Transverse colon (tissue), 4 donors: ENCODE measurements at regions not wholly inside any gene's neighbourhood (a gene's known extent, or its start where the extent isn't known, plus 50 kb on each side); places are given as distances from the start of the nearest gene placed in this dataset.

Experiments
- DNase-seq: peaks from one replicate; pipeline ENCODE4 v3.0.0-alpha.2; 2019
- H3K27ac ChIP-seq, 4 donors: fragments of 200-600 bp; sonication (generic); 2 replicates each; pipeline ENCODE4 v1.5.1; 2016 to 2018; ENCODE audit warnings: inconsistent platforms in 4 of 4
- H3K27me3 ChIP-seq: fragments of 200-600 bp; sonication (generic); 2 replicates; pipeline ENCODE4 v1.5.1; 2017; ENCODE audit warnings: inconsistent platforms
- H3K36me3 ChIP-seq, 4 donors: fragments of 200-600 bp; sonication (generic); 2 replicates each; pipeline ENCODE4 v1.5.1; 2017 to 2019; ENCODE audit warnings: inconsistent platforms in 4 of 4
- H3K4me1 ChIP-seq, 4 donors: fragments of 200-600 bp; sonication (generic); 2 replicates each; pipeline ENCODE4 v1.5.1; 2017 to 2020; ENCODE audit warnings: inconsistent platforms in 4 of 4
- H3K4me3 ChIP-seq, 4 donors: fragments of 200-600 bp; sonication (generic); 1 replicate in 1 of 4; 2 replicates in 3 of 4; pipeline versions ENCODE4 v1.5.1 to v1.6.1; 2017 to 2019; ENCODE audit warnings: inconsistent platforms in 4 of 4
- H3K9me3 ChIP-seq, 2 donors: fragments of 200-600 bp; sonication (generic); 2 replicates each; pipeline ENCODE4 v1.5.1; 2017 to 2019; ENCODE audit warnings: inconsistent platforms in 2 of 2
- EP300 ChIP-seq: sonication (generic); formaldehyde crosslinking; IDR thresholded peaks from one replicate; pipeline ENCODE4 v1.6.1; 2017; ENCODE audit warnings: antibody characterized with exemption, low read depth
- POLR2A ChIP-seq: fragments of 450-650 bp; IDR thresholded peaks from one replicate; pipeline ENCODE4 v1.6.1; 2016; ENCODE audit warnings: antibody characterized with exemption, mild to moderate bottlenecking, moderate library complexity
- POLR2AphosphoS5 ChIP-seq, 3 donors: sonication (generic); formaldehyde crosslinking; IDR thresholded peaks; one replicate each; pipeline ENCODE4 v1.6.1; 2016; ENCODE audit warnings: antibody characterized with exemption in 3 of 3
- WGBS, 2 donors: methylation state at CpG; one replicate each; pipeline ENCODE4 v1.1.5; 2018; ENCODE audit warnings: low coverage in 1 of 2; 5-methylcytosine and 5-hydroxymethylcytosine counted together
- in situ Hi-C, 4 donors: fragments of 200-750 bp; cut with MboI; loops; one replicate each; pipeline versions ENCODE4 v1.15.0 to v1.15.1; 2017; ENCODE audit warnings: low sequenced_read_pairs in 3 of 4, low pct_ligation_motif_present in 1 of 4, low pct_unique_long_range_greater_than_20kb in 1 of 4
- intact Hi-C: fragments of 100-400 bp; cut with DNase I; formaldehyde crosslinking; loops from one replicate; pipeline ENCODE4 v1.15.1; 2023; ENCODE audit warnings: low total_unique reads
- TF ChIP-seq, protein P1 (sequence below), 5 experiments: fragments of 200-600 bp in 3 of 5; fragments of 450-650 bp in 2 of 5; sonication (generic) in 3 of 5; IDR thresholded peaks; 1 replicate in 2 of 5; 2 replicates in 3 of 5; pipeline ENCODE4 v1.5.1; 2016 to 2017; ENCODE audit warnings: antibody characterized with exemption in 5 of 5, inconsistent platforms in 3 of 5, mild to moderate bottlenecking in 2 of 5, moderate library complexity in 1 of 5

DNA sequence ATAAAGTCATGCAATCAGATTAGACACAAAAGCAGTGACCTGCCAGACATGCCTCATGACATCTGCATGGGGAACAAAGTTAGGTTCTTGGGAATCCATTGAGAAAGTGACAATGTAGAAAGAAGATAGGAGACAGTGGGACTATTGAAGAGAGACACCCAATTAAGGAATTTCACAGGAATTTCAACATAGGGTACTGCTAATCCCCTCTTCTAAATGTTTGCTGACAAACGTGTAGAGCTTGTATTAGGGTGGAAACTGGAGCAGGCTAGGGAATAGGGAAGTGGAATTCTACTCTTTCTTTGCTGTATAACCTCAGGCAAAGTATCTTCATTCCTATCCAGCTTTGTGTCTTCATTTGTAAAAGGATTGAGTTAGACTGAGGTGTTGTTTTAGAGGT, 409.4 kb upstream of the SASH1 start:
- intact Hi-C loops: no loop called here
- no peak for TF ChIP-seq POLR2A
- TF ChIP-seq EP300: no peak
- TF ChIP-seq, protein P1, sequence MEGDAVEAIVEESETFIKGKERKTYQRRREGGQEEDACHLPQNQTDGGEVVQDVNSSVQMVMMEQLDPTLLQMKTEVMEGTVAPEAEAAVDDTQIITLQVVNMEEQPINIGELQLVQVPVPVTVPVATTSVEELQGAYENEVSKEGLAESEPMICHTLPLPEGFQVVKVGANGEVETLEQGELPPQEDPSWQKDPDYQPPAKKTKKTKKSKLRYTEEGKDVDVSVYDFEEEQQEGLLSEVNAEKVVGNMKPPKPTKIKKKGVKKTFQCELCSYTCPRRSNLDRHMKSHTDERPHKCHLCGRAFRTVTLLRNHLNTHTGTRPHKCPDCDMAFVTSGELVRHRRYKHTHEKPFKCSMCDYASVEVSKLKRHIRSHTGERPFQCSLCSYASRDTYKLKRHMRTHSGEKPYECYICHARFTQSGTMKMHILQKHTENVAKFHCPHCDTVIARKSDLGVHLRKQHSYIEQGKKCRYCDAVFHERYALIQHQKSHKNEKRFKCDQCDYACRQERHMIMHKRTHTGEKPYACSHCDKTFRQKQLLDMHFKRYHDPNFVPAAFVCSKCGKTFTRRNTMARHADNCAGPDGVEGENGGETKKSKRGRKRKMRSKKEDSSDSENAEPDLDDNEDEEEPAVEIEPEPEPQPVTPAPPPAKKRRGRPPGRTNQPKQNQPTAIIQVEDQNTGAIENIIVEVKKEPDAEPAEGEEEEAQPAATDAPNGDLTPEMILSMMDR (IDR thresholded peaks at IDR 0.05): no peak
- no peak for TF ChIP-seq POLR2AphosphoS5 (IDR thresholded peaks at IDR 0.05)
- no peaks in the 10 kb centered on the region for H3K27me3 ChIP-seq
- 13 to 50% methylated on average over 1 of the region's 1 CpG for WGBS, 2 donors
- H3K4me1 ChIP-seq: no peaks in the 10 kb centered on the region
- no peak overlapping the region for H3K4me3 ChIP-seq
- no peak overlapping the region for H3K27ac ChIP-seq
- no peak for DNase-seq
- H3K9me3 ChIP-seq: peaks cover 0 to 8% of the 10 kb centered on the region in 2 donors
- no peaks in the 10 kb centered on the region for H3K36me3 ChIP-seq
- in situ Hi-C loops: no loop called here

DNA sequence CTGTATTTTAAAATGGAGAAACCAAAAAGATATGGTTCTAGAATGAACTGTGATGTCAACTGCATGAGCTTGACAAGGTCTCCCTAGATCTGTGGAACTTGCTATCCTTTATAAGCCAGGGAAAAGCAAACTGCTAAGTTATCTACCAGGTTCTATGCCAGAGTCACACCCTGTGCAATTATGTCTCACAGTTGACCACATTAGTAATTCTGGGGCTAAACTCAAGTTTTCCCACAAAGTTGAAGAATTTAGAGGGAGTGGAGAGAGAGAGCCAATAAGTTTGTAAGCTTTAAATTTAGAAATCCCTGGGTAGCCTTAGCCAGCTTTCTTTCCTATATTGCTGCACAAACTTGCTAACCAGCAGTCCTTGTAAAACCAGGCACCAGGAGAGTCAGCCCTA, 407.0 kb upstream of the SASH1 start:
- Histone ChIP-seq H3K9me3 (no peaks in the 10 kb centered on the region), H3K4me1 (no peaks in the 10 kb centered on the region), H3K27ac (no peak overlapping the region), H3K4me3 (no peak overlapping the region), H3K36me3 (no peaks in the 10 kb centered on the region), H3K27me3 (no peaks in the 10 kb centered on the region)
- no peak for TF ChIP-seq EP300
- no peak for TF ChIP-seq POLR2AphosphoS5 (IDR thresholded peaks at IDR 0.05)
- TF ChIP-seq, protein P1 (IDR thresholded peaks at IDR 0.05): no peak
- no peak for TF ChIP-seq POLR2A
- in situ Hi-C loops (no loop called here), intact Hi-C loops (no loop called here)
- DNase-seq: no peak

DNA sequence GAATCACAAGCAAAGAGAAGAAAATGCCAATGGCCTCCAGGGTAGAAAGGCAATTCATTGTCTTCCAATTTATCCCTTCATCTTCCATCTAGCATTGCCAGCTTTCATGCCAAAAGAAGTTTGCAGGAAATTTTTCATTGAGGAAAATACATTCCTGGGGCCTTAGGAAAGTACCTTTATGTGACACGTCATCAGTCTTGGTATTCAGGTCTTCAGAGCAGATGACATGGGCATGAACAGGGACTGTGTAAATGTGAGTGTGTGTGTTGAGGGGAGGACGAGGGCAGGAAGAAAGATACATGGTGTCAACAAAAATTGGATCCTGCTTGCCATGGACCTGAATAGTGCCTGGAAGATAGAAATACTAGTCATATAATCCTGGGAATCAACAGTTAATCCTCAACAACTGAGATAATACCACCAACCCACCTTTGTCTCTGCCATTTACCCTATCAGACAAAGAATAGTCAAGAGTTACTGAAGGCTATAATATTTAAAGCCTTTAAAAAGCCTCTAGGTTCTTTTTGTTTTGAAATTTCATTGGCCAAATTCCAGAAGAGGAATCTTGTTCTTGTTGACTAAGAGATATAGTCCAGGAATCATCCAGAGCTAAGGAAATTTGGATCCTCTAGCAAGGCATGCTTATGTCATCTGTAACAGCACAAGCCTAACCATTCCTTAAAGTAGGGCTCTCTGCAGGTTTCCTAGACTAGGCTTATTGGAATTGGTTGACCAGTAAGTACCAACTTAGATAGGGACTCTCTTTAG, 405.8 kb upstream of the SASH1 start:
- H3K27ac ChIP-seq: no peak overlapping the region
- no peaks in the 10 kb centered on the region for H3K36me3 ChIP-seq
- TF ChIP-seq, protein P1 (IDR thresholded peaks at IDR 0.05): no peak
- no peak for TF ChIP-seq POLR2AphosphoS5 (IDR thresholded peaks at IDR 0.05)
- no peak for TF ChIP-seq EP300
- TF ChIP-seq POLR2A: no peak
- in situ Hi-C loops (no loop called here), intact Hi-C loops (no loop called here)
- no peaks in the 10 kb centered on the region for H3K9me3 ChIP-seq
- no peaks in the 10 kb centered on the region for H3K4me1 ChIP-seq
- no peak for DNase-seq
- WGBS, 2 donors: 84 to 100% methylated on average over 2 of the region's 2 CpGs
- no peaks in the 10 kb centered on the region for H3K27me3 ChIP-seq
- H3K4me3 ChIP-seq: no peak overlapping the region

DNA sequence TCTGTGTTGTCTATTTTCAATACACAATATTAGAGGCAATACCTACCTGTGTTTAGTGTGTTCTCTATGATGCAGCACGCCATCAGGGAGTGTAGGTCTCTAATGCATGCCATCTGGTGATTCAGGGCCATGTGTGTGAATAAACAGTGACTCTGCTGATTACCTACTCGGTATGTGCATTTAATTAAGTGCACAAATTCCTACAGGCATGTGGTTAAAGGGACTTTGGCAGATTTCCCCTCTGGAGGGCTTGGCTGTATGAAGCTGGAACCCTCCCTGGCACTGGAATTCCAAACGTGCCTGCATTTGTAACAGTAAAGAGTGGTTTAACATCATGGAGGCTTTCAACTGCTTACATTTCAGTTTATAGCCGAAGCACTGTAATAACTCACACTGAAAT, 401.5 kb upstream of the SASH1 start:
- no peaks in the 10 kb centered on the region for H3K36me3 ChIP-seq
- H3K4me3 ChIP-seq: no peak overlapping the region
- intact Hi-C loops (no loop called here), in situ Hi-C loops (no loop called here)
- no peaks in the 10 kb centered on the region for H3K27me3 ChIP-seq
- no peaks in the 10 kb centered on the region for H3K9me3 ChIP-seq
- no peak for DNase-seq
- TF ChIP-seq POLR2A: no peak
- TF ChIP-seq, protein P1 (IDR thresholded peaks at IDR 0.05): no peak
- TF ChIP-seq POLR2AphosphoS5 (IDR thresholded peaks at IDR 0.05): no peak
- TF ChIP-seq EP300: no peak
- WGBS, 2 donors: 30 to 68% methylated on average over 2 to 4 of the region's 4 CpGs
- no peak overlapping the region for H3K27ac ChIP-seq
- no peaks in the 10 kb centered on the region for H3K4me1 ChIP-seq
